Lower lobe of right lung (tissue), 2 donors: ENCODE measurements at regions not wholly inside any gene's neighbourhood (a gene's known extent, or its start where the extent isn't known, plus 50 kb on each side); places are given as distances from the start of the nearest gene placed in this dataset.
A peak's percentile ranks its signal among the peaks of the same experiment; 100 is the strongest.

Experiments used
- ATAC-seq, 2 donors: fragments of 200-7000 bp; cut with Tn5 transposase; one replicate each; pipeline ENCODE4 v1.9.1; 2020 to 2022; ENCODE audit warnings: mild to moderate bottlenecking in 2 of 2, moderate library complexity in 2 of 2
- DNase-seq: peaks from one replicate; pipeline ENCODE4 v3.0.0-alpha.2; 2020
- H3K27ac ChIP-seq: fragments of 200-600 bp; one replicate; pipeline ENCODE4 v1.8.0; 2022
- H3K27me3 ChIP-seq: fragments of 200-600 bp; one replicate; pipeline ENCODE4 v1.8.0; 2022; ENCODE audit warnings: low read depth
- H3K36me3 ChIP-seq: fragments of 200-600 bp; one replicate; pipeline ENCODE4 v1.8.0; 2022; ENCODE audit warnings: mild to moderate bottlenecking
- H3K4me1 ChIP-seq: fragments of 200-600 bp; one replicate; pipeline ENCODE4 v1.8.0; 2022
- H3K4me3 ChIP-seq: fragments of 200-600 bp; one replicate; pipeline ENCODE4 v1.8.0; 2022; ENCODE audit warnings: mild to moderate bottlenecking
- H3K9me3 ChIP-seq: fragments of 200-600 bp; one replicate; pipeline ENCODE4 v1.8.0; 2022
- intact Hi-C: fragments of 100-400 bp; cut with DNase I; formaldehyde crosslinking; loops from one replicate; pipeline ENCODE4 v1.11.0; 2022
- TF ChIP-seq, protein P1 (sequence below): fragments of 200-600 bp; IDR thresholded peaks from one replicate; pipeline ENCODE4 v1.8.0; 2022; ENCODE audit warnings: antibody characterized with exemption, mild to moderate bottlenecking
- donor health status: DM: no; HTN: yes; CAD: no; lungs with severe emphysema.

GRCh38 chr12:59046763-59047534, 126.6 kb upstream of the LRIG3 start:
- Histone ChIP-seq H3K27ac (no peak overlapping the region), H3K4me1 (peaks cover 3% of the 10 kb centered on the region), H3K4me3 (no peak overlapping the region), H3K36me3 (no peaks in the 10 kb centered on the region), H3K27me3 (no peaks in the 10 kb centered on the region), H3K9me3 (no peaks in the 10 kb centered on the region)
- TF ChIP-seq, protein P1, sequence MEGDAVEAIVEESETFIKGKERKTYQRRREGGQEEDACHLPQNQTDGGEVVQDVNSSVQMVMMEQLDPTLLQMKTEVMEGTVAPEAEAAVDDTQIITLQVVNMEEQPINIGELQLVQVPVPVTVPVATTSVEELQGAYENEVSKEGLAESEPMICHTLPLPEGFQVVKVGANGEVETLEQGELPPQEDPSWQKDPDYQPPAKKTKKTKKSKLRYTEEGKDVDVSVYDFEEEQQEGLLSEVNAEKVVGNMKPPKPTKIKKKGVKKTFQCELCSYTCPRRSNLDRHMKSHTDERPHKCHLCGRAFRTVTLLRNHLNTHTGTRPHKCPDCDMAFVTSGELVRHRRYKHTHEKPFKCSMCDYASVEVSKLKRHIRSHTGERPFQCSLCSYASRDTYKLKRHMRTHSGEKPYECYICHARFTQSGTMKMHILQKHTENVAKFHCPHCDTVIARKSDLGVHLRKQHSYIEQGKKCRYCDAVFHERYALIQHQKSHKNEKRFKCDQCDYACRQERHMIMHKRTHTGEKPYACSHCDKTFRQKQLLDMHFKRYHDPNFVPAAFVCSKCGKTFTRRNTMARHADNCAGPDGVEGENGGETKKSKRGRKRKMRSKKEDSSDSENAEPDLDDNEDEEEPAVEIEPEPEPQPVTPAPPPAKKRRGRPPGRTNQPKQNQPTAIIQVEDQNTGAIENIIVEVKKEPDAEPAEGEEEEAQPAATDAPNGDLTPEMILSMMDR: no peak
- ATAC-seq (no peak), DNase-seq (no peak)
- intact Hi-C loops: no loop called here

- intact Hi-C loops: no loop called here
- TF ChIP-seq, protein P1: no peak
- peaks cover 7% of the 10 kb centered on the region for H3K4me1 ChIP-seq
Observed at GRCh38 chr12:59044791-59045190, 124.5 kb upstream of the LRIG3 start.

GRCh38 chr12:59041241-59042121, 121.2 kb upstream of the LRIG3 start:
- intact Hi-C loops: no loop called here
- peak in 1 of 2 donors; percentile 44 for ATAC-seq
- TF ChIP-seq, protein P1: no peak
- H3K4me3 ChIP-seq: no peak overlapping the region
- no peaks in the 10 kb centered on the region for H3K36me3 ChIP-seq
- peaks cover 7% of the 10 kb centered on the region for H3K4me1 ChIP-seq
- no peak for DNase-seq
- H3K27me3 ChIP-seq: no peaks in the 10 kb centered on the region
- H3K27ac ChIP-seq: no peak overlapping the region
- H3K9me3 ChIP-seq: no peaks in the 10 kb centered on the region

More at GRCh38 chr12:59044791-59045190, 124.5 kb upstream of the LRIG3 start:
- Histone ChIP-seq H3K27ac (no peak overlapping the region), H3K27me3 (no peaks in the 10 kb centered on the region), H3K4me3 (no peak overlapping the region), H3K9me3 (no peaks in the 10 kb centered on the region), H3K36me3 (no peaks in the 10 kb centered on the region)
- ATAC-seq (no peak), DNase-seq (no peak)

DNA sequence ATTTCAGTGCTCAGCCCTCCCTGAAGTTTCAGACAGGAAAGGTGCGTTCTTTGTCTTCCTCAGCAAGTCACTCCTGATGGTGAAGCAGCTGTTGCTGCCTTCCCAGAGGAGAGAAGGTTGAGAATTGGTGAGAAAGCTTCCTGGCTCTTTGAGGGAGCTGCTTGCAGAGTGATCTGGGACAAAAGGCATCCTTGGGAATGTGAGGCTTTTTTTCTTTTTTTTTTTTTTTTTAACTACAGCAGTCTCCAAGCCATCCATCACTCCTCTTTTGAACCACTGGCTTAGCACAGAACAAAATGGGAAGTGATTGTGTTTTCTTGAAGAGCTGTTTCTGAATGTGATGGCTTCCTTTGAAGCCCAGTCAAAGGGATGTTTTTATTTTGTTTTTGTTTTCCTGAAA, 120.4 kb upstream of the LRIG3 start:
- Histone ChIP-seq H3K4me3 (no peak overlapping the region), H3K27ac (no peak overlapping the region), H3K36me3 (no peaks in the 10 kb centered on the region), H3K4me1 (peaks cover 7% of the 10 kb centered on the region), H3K9me3 (no peaks in the 10 kb centered on the region), H3K27me3 (no peaks in the 10 kb centered on the region)
- intact Hi-C loops: no loop called here
- no peak for ATAC-seq
- TF ChIP-seq, protein P1: no peak
- DNase-seq: no peak

DNA sequence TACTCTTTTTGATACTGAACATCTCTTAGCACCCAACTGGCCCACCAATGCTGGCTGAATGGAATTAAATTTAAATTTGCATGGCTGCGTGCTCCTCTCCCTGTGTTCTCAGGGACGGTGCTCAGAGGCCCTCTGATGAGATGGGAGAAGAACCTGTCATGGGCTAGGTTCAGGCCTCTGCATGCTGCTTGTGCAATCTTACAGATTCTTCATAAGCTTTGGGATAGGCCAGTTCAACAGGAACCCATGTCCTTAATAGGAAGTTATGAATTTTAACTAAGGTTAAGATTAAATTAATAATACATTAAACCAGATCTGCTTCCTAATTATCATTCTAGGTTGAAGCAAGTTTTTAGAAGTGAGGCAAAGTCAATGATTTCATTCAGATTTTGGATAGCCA, 119.7 kb upstream of the LRIG3 start:
- no peak overlapping the region for H3K27ac ChIP-seq
- no peaks in the 10 kb centered on the region for H3K9me3 ChIP-seq
- no peak overlapping the region for H3K4me3 ChIP-seq
- DNase-seq: no peak
- peaks cover 7% of the 10 kb centered on the region for H3K4me1 ChIP-seq
- TF ChIP-seq, protein P1: no peak
- no peaks in the 10 kb centered on the region for H3K27me3 ChIP-seq
- no peaks in the 10 kb centered on the region for H3K36me3 ChIP-seq
- ATAC-seq: no peak
- intact Hi-C loops: no loop called here
